ENCODE measurements at regions not wholly inside any gene's neighbourhood (a gene's known extent, or its start where the extent isn't known, plus 50 kb on each side); places are given as distances from the start of the nearest gene placed in this dataset.

DNA sequence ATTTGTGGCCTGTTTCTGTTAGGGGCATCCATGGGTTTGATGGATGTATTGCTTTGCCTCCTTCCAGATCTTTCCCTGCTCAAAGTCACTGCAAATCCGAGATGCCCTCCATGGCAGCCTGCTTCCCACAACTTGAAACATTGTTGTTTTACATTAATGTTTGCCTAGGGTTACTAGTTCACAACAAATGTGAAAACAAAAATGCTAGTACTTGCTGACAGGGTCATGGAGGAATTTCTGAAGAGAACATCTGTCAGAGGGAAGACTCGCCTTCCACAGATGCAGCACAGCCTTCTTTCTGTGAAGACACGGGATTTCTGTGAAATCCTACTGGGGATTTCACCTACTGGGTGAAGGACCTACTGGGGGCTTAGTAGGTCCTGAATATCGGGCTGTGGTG lies 260.0 kb upstream of the FN1 start:
- intact Hi-C loops (cut with DNase I), result no loop called here
- TF ChIP-seq POLR2A (IDR thresholded peaks at IDR 0.05), result no peak
- TF ChIP-seq, protein P1, sequence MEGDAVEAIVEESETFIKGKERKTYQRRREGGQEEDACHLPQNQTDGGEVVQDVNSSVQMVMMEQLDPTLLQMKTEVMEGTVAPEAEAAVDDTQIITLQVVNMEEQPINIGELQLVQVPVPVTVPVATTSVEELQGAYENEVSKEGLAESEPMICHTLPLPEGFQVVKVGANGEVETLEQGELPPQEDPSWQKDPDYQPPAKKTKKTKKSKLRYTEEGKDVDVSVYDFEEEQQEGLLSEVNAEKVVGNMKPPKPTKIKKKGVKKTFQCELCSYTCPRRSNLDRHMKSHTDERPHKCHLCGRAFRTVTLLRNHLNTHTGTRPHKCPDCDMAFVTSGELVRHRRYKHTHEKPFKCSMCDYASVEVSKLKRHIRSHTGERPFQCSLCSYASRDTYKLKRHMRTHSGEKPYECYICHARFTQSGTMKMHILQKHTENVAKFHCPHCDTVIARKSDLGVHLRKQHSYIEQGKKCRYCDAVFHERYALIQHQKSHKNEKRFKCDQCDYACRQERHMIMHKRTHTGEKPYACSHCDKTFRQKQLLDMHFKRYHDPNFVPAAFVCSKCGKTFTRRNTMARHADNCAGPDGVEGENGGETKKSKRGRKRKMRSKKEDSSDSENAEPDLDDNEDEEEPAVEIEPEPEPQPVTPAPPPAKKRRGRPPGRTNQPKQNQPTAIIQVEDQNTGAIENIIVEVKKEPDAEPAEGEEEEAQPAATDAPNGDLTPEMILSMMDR (IDR thresholded peaks at IDR 0.05), result no peak
- H3K4me1 ChIP-seq, result peaks cover 0 to 16% (median 0%) of the 10 kb centered on the region in 3 donors
- 80 to 86% methylated on average over 3 to 4 of the region's 4 CpGs for WGBS, 2 donors
- no peaks in the 10 kb centered on the region for H3K27me3 ChIP-seq
- no peaks in the 10 kb centered on the region for H3K36me3 ChIP-seq
- H3K27ac ChIP-seq, result no peak overlapping the region
- H3K9me3 ChIP-seq, result no peaks in the 10 kb centered on the region
- no peak for DNase-seq
- no peak overlapping the region for H3K4me3 ChIP-seq

DNA sequence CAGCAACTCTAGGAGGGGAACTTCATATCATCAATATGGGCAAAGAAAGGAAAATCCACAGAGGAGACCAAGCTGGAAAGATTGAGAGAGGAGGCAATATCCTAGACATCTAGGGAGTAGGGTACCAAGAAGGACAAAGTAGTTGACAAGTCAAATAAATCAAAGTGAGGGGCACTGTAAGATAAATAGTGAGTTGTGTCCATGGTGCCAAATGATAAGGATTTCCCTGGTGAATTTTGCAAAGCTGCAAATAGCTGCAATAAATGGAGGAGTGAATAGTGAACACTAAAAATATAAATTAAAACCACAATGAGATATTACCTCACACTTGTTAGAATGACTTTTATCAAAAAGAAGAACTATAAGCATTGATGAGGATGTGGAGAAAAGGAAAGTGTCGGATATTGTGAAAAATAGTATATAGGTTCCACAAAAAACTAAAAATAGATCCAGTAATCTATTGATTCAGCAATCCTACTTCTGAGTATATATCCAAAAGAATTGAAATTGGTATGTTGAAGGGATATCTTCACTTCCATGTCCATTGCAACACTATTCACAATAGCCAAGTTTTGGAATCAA lies 258.2 kb upstream of the FN1 start:
- DNase-seq, result no peak
- no peaks in the 10 kb centered on the region for H3K9me3 ChIP-seq
- intact Hi-C loops (cut with DNase I), result no loop called here
- H3K4me1 ChIP-seq, result peaks cover 0 to 11% (median 0%) of the 10 kb centered on the region in 3 donors
- peak overlapping the region in 1 of 4 donors; percentile 44 for H3K27ac ChIP-seq
- no peak for TF ChIP-seq POLR2A (IDR thresholded peaks at IDR 0.05)
- TF ChIP-seq, protein P1 (IDR thresholded peaks at IDR 0.05), result no peak
- WGBS, 2 donors, result 75 to 88% methylated on average over 1 of the region's 1 CpG
- no peaks in the 10 kb centered on the region for H3K36me3 ChIP-seq
- no peak overlapping the region for H3K4me3 ChIP-seq
- no peaks in the 10 kb centered on the region for H3K27me3 ChIP-seq

GRCh38 chr2:215693193-215693998 lies 257.5 kb upstream of the FN1 start:
- Histone ChIP-seq H3K27me3 (no peaks in the 10 kb centered on the region), H3K27ac (peak overlapping the region in 2 of 4 donors; percentile 25 to 44), H3K9me3 (no peaks in the 10 kb centered on the region), H3K4me3 (no peak overlapping the region), H3K4me1 (peaks cover 0 to 11% (median 0%) of the 10 kb centered on the region in 3 donors), H3K36me3 (no peaks in the 10 kb centered on the region)
- intact Hi-C loops (cut with DNase I), result no loop called here
- 60 to 61% methylated on average over 3 of the region's 3 CpGs for WGBS, 2 donors
- TF ChIP-seq, protein P1 (IDR thresholded peaks at IDR 0.05), result no peak
- no peak for TF ChIP-seq POLR2A (IDR thresholded peaks at IDR 0.05)
- no peak for DNase-seq

GRCh38 chr2:215692387-215693079 lies 256.7 kb upstream of the FN1 start:
- 57 to 78% methylated on average over 1 of the region's 1 CpG for WGBS, 2 donors

More at GRCh38 chr2:215692387-215693079, 256.7 kb upstream of the FN1 start:
- no peak for TF ChIP-seq POLR2A (IDR thresholded peaks at IDR 0.05)
- TF ChIP-seq, protein P1 (IDR thresholded peaks at IDR 0.05), result no peak
- no peaks in the 10 kb centered on the region for H3K36me3 ChIP-seq
- H3K4me1 ChIP-seq, result peaks cover 0 to 11% (median 0%) of the 10 kb centered on the region in 3 donors
- DNase-seq, result no peak
- H3K27me3 ChIP-seq, result no peaks in the 10 kb centered on the region
- intact Hi-C loops (cut with DNase I), result no loop called here
- H3K27ac ChIP-seq, result peak overlapping the region in 2 of 4 donors; percentile 25 to 31
- no peaks in the 10 kb centered on the region for H3K9me3 ChIP-seq
- H3K4me3 ChIP-seq, result no peak overlapping the region
